SK-N-SH (cell line): ENCODE measurements at regions not wholly inside any gene's neighbourhood (a gene's known extent, or its start where the extent isn't known, plus 50 kb on each side); places are given as distances from the start of the nearest gene placed in this dataset.

Source experiments
- CTCF ChIA-PET: fragments of 300-600, 350-600 bp; formaldehyde crosslinking; extraction: SDS; loops from one replicate; lab custom pipeline; 2021; lab: Yijun Ruan, JAX
- POLR2A ChIA-PET: fragments of 350-600 bp; sonication (Branson Sonifier 250); formaldehyde crosslinking; extraction: SDS; loops from one replicate; lab custom pipeline; 2020; ENCODE audit warnings: antibody characterized with exemption, inconsistent platforms; lab: Yijun Ruan, JAX
- DNase-seq: peaks from one replicate; pipeline ENCODE4 v3.0.0; 2012
- H2AFZ ChIP-seq: fragments of 200-600 bp; sonication (generic); 2 replicates; pipeline ENCODE4 v1.8.1; 2016; ENCODE audit warnings: antibody characterized with exemption, mild to moderate bottlenecking, low read depth
- H3F3A ChIP-seq: fragments of 200-600 bp; sonication (generic); replicated peaks from 2 replicates; pipeline ENCODE3; 2016; ENCODE audit warnings: antibody characterized with exemption, mild to moderate bottlenecking; ENCODE audit not compliant: insufficient read depth
- H3K27ac ChIP-seq, 2 experiments: fragments of 200-500 bp in 1 of 2; fragments of 200-600 bp in 1 of 2; sonication (Bioruptor generic) in 1 of 2; sonication (generic), shearing (Covaris generic) in 1 of 2; 2 replicates each; pipeline versions ENCODE4 v1.5.1 to v1.6.1; 2014 to 2016; ENCODE audit warnings: low read depth in 2 of 2, inconsistent platforms in 1 of 2, low read length in 1 of 2, mild to moderate bottlenecking in 1 of 2, mixed read lengths in 1 of 2
- H3K27me3 ChIP-seq: fragments of 200-600 bp; sonication (generic), shearing (Covaris generic); 2 replicates; pipeline ENCODE4 v1.6.1; 2016; ENCODE audit warnings: mixed run types; ENCODE audit not compliant: insufficient read depth
- H3K36me3 ChIP-seq, 2 experiments: fragments of 200-500 bp in 1 of 2; fragments of 200-600 bp in 1 of 2; sonication (Bioruptor generic) in 1 of 2; sonication (generic) in 1 of 2; replicated peaks in 1 of 2; 2 replicates each; pipeline versions ENCODE3 to v1.5.1; 2014 to 2016; ENCODE audit warnings: low read length in 1 of 2, mild to moderate bottlenecking in 1 of 2; ENCODE audit not compliant: insufficient read depth in 2 of 2, control insufficient read depth in 1 of 2
- H3K4me1 ChIP-seq, 2 experiments: fragments of 200-500 bp in 1 of 2; fragments of 200-600 bp in 1 of 2; sonication (Bioruptor generic) in 1 of 2; sonication (generic), shearing (Covaris generic) in 1 of 2; 2 replicates each; pipeline versions ENCODE4 v1.5.1 to v1.6.1; 2014 to 2016; ENCODE audit warnings: low read depth in 1 of 2, low read length in 1 of 2, mixed run types in 1 of 2; ENCODE audit not compliant: insufficient read depth in 2 of 2, control insufficient read depth in 1 of 2
- H3K4me2 ChIP-seq: fragments of 200-600 bp; sonication (generic), shearing (Covaris generic); 2 replicates; pipeline ENCODE4 v1.6.1; 2017; ENCODE audit warnings: mixed run types
- H3K4me3 ChIP-seq, 2 experiments: fragments of 200-500 bp in 1 of 2; fragments of 200-600 bp in 1 of 2; sonication (Bioruptor generic) in 1 of 2; sonication (generic), shearing (Covaris generic) in 1 of 2; 2 replicates each; pipeline versions ENCODE4 v1.5.1 to v1.8.1; 2014 to 2016; ENCODE audit warnings: low read depth in 2 of 2, inconsistent platforms in 1 of 2, low read length in 1 of 2, mild to moderate bottlenecking in 1 of 2, mixed read lengths in 1 of 2, moderate library complexity in 1 of 2
- H3K79me2 ChIP-seq: fragments of 200-600 bp; sonication (generic); 2 replicates; pipeline ENCODE4 v1.8.1; 2017; ENCODE audit warnings: mild to moderate bottlenecking; ENCODE audit not compliant: insufficient read depth
- H3K9ac ChIP-seq: fragments of 200-600 bp; sonication (generic); 2 replicates; pipeline ENCODE4 v1.6.1; 2017; ENCODE audit warnings: mixed run types
- H3K9me2 ChIP-seq: fragments of 200-600 bp; sonication (generic); 2 replicates; pipeline ENCODE4 v1.6.1; 2017; ENCODE audit warnings: mixed run types
- H3K9me3 ChIP-seq: fragments of 200-600 bp; sonication (generic); 2 replicates; pipeline ENCODE4 v1.6.1; 2017; ENCODE audit warnings: mixed run types, mild to moderate bottlenecking, moderate library complexity
- H4K20me1 ChIP-seq: fragments of 200-600 bp; sonication (generic); 2 replicates; pipeline ENCODE4 v1.6.1; 2017; ENCODE audit warnings: mild to moderate bottlenecking, mixed run types; ENCODE audit not compliant: insufficient read depth
- CHD2 ChIP-seq: fragments of 150-350 bp; IDR thresholded peaks from 2 replicates; pipeline ENCODE4 v1.6.1; 2018; ENCODE audit warnings: low read length; ENCODE audit not compliant: partially characterized antibody
- EZH2phosphoT487 ChIP-seq: fragments of 200-600 bp; sonication (generic); IDR thresholded peaks from 2 replicates; pipeline ENCODE4 v1.6.1; 2017; ENCODE audit warnings: low read depth, mixed run types, mild to moderate bottlenecking, antibody characterized with exemption, moderate library complexity, borderline replicate concordance
- FOSL2 ChIP-seq: IDR thresholded peaks from 2 replicates; pipeline ENCODE4 v1.4.0; 2012; ENCODE audit warnings: low read depth, mild to moderate bottlenecking, moderate library complexity, borderline replicate concordance
- FOXM1 ChIP-seq: IDR thresholded peaks from 2 replicates; pipeline ENCODE4 v1.4.0; 2012; ENCODE audit warnings: low read depth, mild to moderate bottlenecking
- GABPA ChIP-seq: IDR thresholded peaks from 2 replicates; pipeline ENCODE4 v1.4.0; 2012; ENCODE audit warnings: low read depth, mild to moderate bottlenecking
- GATA2 ChIP-seq: sonication (generic); formaldehyde crosslinking; IDR thresholded peaks from 2 replicates; pipeline ENCODE4 v1.5.0; 2020; ENCODE audit warnings: mild to moderate bottlenecking, missing genetic modification reagents
- MEF2A ChIP-seq: IDR thresholded peaks from 2 replicates; pipeline ENCODE4 v1.4.0; 2012; ENCODE audit warnings: low read depth, borderline replicate concordance
- NFIC ChIP-seq: IDR thresholded peaks from 2 replicates; pipeline ENCODE4 v1.4.0; 2012; ENCODE audit warnings: borderline replicate concordance
- RAD21 ChIP-seq: IDR thresholded peaks from 2 replicates; pipeline ENCODE4 v1.6.1; 2012; ENCODE audit warnings: mild to moderate bottlenecking, low read length
- RCOR1 ChIP-seq: fragments of 150-350 bp; IDR thresholded peaks from 2 replicates; pipeline ENCODE4 v1.6.1; 2017; ENCODE audit warnings: antibody characterized with exemption, low read length
- RFX5 ChIP-seq: IDR thresholded peaks from 2 replicates; pipeline ENCODE4 v1.6.1; 2012; ENCODE audit warnings: mild to moderate bottlenecking, improper control_type of control experiment, low read length
- RXRA ChIP-seq: IDR thresholded peaks from 2 replicates; pipeline ENCODE4 v1.4.0; 2012; ENCODE audit warnings: low read depth, mild to moderate bottlenecking, borderline replicate concordance
- TAF1 ChIP-seq: IDR thresholded peaks from 2 replicates; pipeline ENCODE4 v1.6.1; 2012; ENCODE audit warnings: low read depth, mild to moderate bottlenecking, low read length, moderate library complexity, borderline replicate concordance
- TEAD4 ChIP-seq: IDR thresholded peaks from 2 replicates; pipeline ENCODE4 v1.4.0; 2012; ENCODE audit warnings: mild to moderate bottlenecking, borderline replicate concordance; ENCODE audit not compliant: insufficient read depth
- WGBS: methylation state at CpG from one replicate; pipeline ENCODE4 v1.1.6; 2017; ENCODE audit warnings: low lambda C conversion rate; 5-methylcytosine and 5-hydroxymethylcytosine counted together
- TF ChIP-seq, protein P1 (sequence below): fragments of 150-350 bp; IDR thresholded peaks from 2 replicates; pipeline ENCODE4 v1.6.1; 2017; ENCODE audit warnings: antibody characterized with exemption, low read length, low read depth, borderline replicate concordance
- TF ChIP-seq, protein P2 (sequence below): IDR thresholded peaks from 2 replicates; pipeline ENCODE4 v1.6.1; 2012; ENCODE audit warnings: mild to moderate bottlenecking, low read depth, low read length, moderate library complexity
- TF ChIP-seq, protein P3 (sequence below): fragments of 150-350 bp; IDR thresholded peaks from 2 replicates; pipeline ENCODE4 v1.6.1; 2016; ENCODE audit warnings: mild to moderate bottlenecking, low read depth, low read length
- TF ChIP-seq, protein P4 (sequence below): IDR thresholded peaks from 2 replicates; pipeline ENCODE4; 2012

DNA sequence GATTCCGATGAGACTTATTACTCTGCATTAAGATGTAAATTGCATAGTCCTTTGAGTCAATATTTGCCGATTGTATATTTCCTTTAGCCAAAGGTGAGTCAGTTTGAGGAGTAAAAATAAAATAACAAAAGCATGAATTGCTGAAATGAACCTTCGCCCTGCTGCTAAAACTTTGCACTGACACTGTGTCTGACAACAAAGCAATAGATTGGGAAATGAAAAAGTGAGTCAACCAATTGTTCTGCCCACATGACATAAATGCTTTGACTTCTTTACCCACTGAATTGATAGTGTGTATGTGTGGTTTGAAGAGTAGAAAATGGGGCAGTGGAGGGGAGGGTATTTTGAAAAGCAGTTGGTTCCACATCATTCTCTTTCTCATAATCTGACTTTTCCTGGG, 88.4 kb upstream of the AFF2 start:
- CTCF ChIA-PET, result no interaction called here
- no peak overlapping the region for H2AFZ ChIP-seq
- H3F3A ChIP-seq, result no peaks in the 10 kb centered on the region
- H3K4me3 ChIP-seq, result no peak overlapping the region
- H3K27me3 ChIP-seq, result no peaks in the 10 kb centered on the region
- no peak for TF ChIP-seq RCOR1
- no peak for TF ChIP-seq CHD2
- TF ChIP-seq, protein P1, sequence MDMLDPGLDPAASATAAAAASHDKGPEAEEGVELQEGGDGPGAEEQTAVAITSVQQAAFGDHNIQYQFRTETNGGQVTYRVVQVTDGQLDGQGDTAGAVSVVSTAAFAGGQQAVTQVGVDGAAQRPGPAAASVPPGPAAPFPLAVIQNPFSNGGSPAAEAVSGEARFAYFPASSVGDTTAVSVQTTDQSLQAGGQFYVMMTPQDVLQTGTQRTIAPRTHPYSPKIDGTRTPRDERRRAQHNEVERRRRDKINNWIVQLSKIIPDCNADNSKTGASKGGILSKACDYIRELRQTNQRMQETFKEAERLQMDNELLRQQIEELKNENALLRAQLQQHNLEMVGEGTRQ, result no peak
- no peak for TF ChIP-seq TAF1
- TF ChIP-seq, protein P2, sequence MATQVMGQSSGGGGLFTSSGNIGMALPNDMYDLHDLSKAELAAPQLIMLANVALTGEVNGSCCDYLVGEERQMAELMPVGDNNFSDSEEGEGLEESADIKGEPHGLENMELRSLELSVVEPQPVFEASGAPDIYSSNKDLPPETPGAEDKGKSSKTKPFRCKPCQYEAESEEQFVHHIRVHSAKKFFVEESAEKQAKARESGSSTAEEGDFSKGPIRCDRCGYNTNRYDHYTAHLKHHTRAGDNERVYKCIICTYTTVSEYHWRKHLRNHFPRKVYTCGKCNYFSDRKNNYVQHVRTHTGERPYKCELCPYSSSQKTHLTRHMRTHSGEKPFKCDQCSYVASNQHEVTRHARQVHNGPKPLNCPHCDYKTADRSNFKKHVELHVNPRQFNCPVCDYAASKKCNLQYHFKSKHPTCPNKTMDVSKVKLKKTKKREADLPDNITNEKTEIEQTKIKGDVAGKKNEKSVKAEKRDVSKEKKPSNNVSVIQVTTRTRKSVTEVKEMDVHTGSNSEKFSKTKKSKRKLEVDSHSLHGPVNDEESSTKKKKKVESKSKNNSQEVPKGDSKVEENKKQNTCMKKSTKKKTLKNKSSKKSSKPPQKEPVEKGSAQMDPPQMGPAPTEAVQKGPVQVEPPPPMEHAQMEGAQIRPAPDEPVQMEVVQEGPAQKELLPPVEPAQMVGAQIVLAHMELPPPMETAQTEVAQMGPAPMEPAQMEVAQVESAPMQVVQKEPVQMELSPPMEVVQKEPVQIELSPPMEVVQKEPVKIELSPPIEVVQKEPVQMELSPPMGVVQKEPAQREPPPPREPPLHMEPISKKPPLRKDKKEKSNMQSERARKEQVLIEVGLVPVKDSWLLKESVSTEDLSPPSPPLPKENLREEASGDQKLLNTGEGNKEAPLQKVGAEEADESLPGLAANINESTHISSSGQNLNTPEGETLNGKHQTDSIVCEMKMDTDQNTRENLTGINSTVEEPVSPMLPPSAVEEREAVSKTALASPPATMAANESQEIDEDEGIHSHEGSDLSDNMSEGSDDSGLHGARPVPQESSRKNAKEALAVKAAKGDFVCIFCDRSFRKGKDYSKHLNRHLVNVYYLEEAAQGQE, result no peak
- no peak for TF ChIP-seq RFX5
- TF ChIP-seq RXRA, result no peak
- TF ChIP-seq RAD21, result no peak
- TF ChIP-seq, protein P3, sequence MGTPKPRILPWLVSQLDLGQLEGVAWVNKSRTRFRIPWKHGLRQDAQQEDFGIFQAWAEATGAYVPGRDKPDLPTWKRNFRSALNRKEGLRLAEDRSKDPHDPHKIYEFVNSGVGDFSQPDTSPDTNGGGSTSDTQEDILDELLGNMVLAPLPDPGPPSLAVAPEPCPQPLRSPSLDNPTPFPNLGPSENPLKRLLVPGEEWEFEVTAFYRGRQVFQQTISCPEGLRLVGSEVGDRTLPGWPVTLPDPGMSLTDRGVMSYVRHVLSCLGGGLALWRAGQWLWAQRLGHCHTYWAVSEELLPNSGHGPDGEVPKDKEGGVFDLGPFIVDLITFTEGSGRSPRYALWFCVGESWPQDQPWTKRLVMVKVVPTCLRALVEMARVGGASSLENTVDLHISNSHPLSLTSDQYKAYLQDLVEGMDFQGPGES, result no peak
- TF ChIP-seq GATA2, result no peak
- TF ChIP-seq GABPA, result no peak
- TF ChIP-seq FOXM1, result no peak
- TF ChIP-seq, protein P4, sequence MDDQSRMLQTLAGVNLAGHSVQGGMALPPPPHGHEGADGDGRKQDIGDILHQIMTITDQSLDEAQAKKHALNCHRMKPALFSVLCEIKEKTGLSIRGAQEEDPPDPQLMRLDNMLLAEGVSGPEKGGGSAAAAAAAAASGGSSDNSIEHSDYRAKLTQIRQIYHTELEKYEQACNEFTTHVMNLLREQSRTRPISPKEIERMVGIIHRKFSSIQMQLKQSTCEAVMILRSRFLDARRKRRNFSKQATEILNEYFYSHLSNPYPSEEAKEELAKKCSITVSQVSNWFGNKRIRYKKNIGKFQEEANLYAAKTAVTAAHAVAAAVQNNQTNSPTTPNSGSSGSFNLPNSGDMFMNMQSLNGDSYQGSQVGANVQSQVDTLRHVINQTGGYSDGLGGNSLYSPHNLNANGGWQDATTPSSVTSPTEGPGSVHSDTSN, result no peak
- TF ChIP-seq FOSL2, result no peak
- no peak for TF ChIP-seq NFIC
- no peak for TF ChIP-seq EZH2phosphoT487
- TF ChIP-seq TEAD4, result no peak
- no peak for TF ChIP-seq MEF2A
- TF ChIP-seq, all 33 proteins: peak for 0
- Histone ChIP-seq H3K9ac (no peak overlapping the region), H3K9me2 (no peaks in the 10 kb centered on the region), H3K4me1 (no peaks in the 10 kb centered on the region), H3K36me3 (no peaks in the 10 kb centered on the region), H3K9me3 (no peaks in the 10 kb centered on the region), H3K27ac (no peak overlapping the region), H4K20me1 (no peaks in the 10 kb centered on the region), H3K4me2 (no peak overlapping the region), H3K79me2 (no peaks in the 10 kb centered on the region)
- WGBS, result 4% methylated on average over 3 of the region's 3 CpGs
- POLR2A ChIA-PET, result no interaction called here
- DNase-seq, result no peak
